Peyer's patch (tissue), 4 donors: ENCODE measurements at regions not wholly inside any gene's neighbourhood (a gene's known extent, or its start where the extent isn't known, plus 50 kb on each side); places are given as distances from the start of the nearest gene placed in this dataset.

Experiments
- DNase-seq, 3 donors: peaks; one replicate each; pipeline ENCODE4 v3.0.0-alpha.2; 2017 to 2019
- H3K27ac ChIP-seq, 4 donors: fragments of 200-600 bp; sonication (generic); one replicate each; pipeline ENCODE4 v1.5.1; 2016 to 2019
- H3K27me3 ChIP-seq, 2 donors: fragments of 200-600 bp; sonication (generic); one replicate each; pipeline ENCODE4 v1.5.1; 2019
- H3K36me3 ChIP-seq, 3 donors: fragments of 200-600 bp; sonication (generic); one replicate each; pipeline ENCODE4 v1.5.1; 2016 to 2019
- H3K4me1 ChIP-seq, 4 donors: fragments of 200-600 bp; sonication (generic); one replicate each; pipeline ENCODE4 v1.5.1; 2016 to 2019
- H3K4me3 ChIP-seq, 4 donors: fragments of 200-600 bp; sonication (generic); 1 replicate in 3 of 4; 2 replicates in 1 of 4; pipeline ENCODE4 v1.5.1; 2016 to 2019; ENCODE audit warnings: mild to moderate bottlenecking in 1 of 4
- H3K9me3 ChIP-seq, 4 donors: fragments of 200-600 bp; sonication (generic); one replicate each; pipeline ENCODE4 v1.5.1; 2016 to 2019; ENCODE audit warnings: mild to moderate bottlenecking in 1 of 4
- POLR2A ChIP-seq, 2 donors: fragments of 450-650 bp; IDR thresholded peaks; one replicate each; pipeline ENCODE4 v1.5.1; 2017; ENCODE audit warnings: antibody characterized with exemption in 2 of 2, mild to moderate bottlenecking in 2 of 2, moderate library complexity in 2 of 2
- TF ChIP-seq, protein P1 (sequence below), 6 experiments: fragments of 450-650 bp in 4 of 6; fragments of 200-600 bp in 2 of 6; sonication (generic) in 1 of 6; IDR thresholded peaks; one replicate each; pipeline ENCODE4 v1.5.1; 2017 to 2019; ENCODE audit warnings: antibody characterized with exemption in 6 of 6, mild to moderate bottlenecking in 3 of 6, moderate library complexity in 1 of 6

DNA sequence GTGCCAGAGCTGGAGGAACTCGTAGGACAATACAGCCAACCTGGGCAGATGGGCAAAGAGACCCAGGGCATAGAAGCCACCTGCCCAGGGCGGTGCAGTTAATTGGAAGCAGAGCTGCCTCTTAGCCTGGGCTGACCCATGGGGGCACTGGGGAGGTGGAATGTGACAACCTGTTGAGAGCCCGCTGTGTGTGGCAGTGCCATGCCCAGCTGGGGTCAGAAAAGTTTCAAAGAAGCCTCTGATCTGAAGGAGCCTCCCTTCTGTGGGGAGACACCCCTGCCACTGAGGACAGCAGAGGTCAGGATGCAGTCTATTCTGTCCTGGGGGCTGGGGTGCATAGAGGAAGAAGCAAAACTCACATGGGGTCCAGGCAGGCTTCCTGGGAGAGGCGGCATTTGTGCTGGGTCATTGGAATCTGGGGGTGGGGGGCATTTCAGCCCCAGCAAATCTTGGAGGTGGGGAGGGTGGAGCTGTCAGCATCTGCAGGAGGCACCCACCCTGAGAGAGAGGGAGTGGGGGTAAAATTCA lies 176.1 kb upstream of the CIBAR2 start:
- TF ChIP-seq POLR2A (IDR thresholded peaks at IDR 0.05), result no peak
- TF ChIP-seq, protein P1, sequence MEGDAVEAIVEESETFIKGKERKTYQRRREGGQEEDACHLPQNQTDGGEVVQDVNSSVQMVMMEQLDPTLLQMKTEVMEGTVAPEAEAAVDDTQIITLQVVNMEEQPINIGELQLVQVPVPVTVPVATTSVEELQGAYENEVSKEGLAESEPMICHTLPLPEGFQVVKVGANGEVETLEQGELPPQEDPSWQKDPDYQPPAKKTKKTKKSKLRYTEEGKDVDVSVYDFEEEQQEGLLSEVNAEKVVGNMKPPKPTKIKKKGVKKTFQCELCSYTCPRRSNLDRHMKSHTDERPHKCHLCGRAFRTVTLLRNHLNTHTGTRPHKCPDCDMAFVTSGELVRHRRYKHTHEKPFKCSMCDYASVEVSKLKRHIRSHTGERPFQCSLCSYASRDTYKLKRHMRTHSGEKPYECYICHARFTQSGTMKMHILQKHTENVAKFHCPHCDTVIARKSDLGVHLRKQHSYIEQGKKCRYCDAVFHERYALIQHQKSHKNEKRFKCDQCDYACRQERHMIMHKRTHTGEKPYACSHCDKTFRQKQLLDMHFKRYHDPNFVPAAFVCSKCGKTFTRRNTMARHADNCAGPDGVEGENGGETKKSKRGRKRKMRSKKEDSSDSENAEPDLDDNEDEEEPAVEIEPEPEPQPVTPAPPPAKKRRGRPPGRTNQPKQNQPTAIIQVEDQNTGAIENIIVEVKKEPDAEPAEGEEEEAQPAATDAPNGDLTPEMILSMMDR (IDR thresholded peaks at IDR 0.05), result no peak
- Histone ChIP-seq H3K36me3 (no peaks in the 10 kb centered on the region), H3K27me3 (no peaks in the 10 kb centered on the region), H3K27ac (no peak overlapping the region), H3K9me3 (no peaks in the 10 kb centered on the region), H3K4me3 (no peak overlapping the region), H3K4me1 (peaks cover 0 to 24% (median 0%) of the 10 kb centered on the region in 4 donors)
- no peak for DNase-seq

GRCh38 chr16:85288869-85289660 lies 176.8 kb upstream of the CIBAR2 start:
- H3K9me3 ChIP-seq, result no peaks in the 10 kb centered on the region
- TF ChIP-seq, protein P1 (IDR thresholded peaks at IDR 0.05), result peak in 1 of 6 experiments; percentile 4
- TF ChIP-seq POLR2A (IDR thresholded peaks at IDR 0.05), result no peak
- H3K27me3 ChIP-seq, result no peaks in the 10 kb centered on the region
- H3K27ac ChIP-seq, result no peak overlapping the region
- DNase-seq, result no peak
- peaks cover 0 to 24% (median 0%) of the 10 kb centered on the region in 4 donors for H3K4me1 ChIP-seq
- H3K4me3 ChIP-seq, result no peak overlapping the region
- no peaks in the 10 kb centered on the region for H3K36me3 ChIP-seq

GRCh38 chr16:85289760-85290625 lies 177.7 kb upstream of the CIBAR2 start:
- Histone ChIP-seq H3K36me3 (no peaks in the 10 kb centered on the region), H3K27ac (no peak overlapping the region), H3K4me3 (no peak overlapping the region), H3K9me3 (no peaks in the 10 kb centered on the region), H3K4me1 (peaks cover 0 to 24% (median 0%) of the 10 kb centered on the region in 4 donors), H3K27me3 (no peaks in the 10 kb centered on the region)
- TF ChIP-seq, protein P1 (IDR thresholded peaks at IDR 0.05), result no peak
- no peak for TF ChIP-seq POLR2A (IDR thresholded peaks at IDR 0.05)
- no peak for DNase-seq

DNA sequence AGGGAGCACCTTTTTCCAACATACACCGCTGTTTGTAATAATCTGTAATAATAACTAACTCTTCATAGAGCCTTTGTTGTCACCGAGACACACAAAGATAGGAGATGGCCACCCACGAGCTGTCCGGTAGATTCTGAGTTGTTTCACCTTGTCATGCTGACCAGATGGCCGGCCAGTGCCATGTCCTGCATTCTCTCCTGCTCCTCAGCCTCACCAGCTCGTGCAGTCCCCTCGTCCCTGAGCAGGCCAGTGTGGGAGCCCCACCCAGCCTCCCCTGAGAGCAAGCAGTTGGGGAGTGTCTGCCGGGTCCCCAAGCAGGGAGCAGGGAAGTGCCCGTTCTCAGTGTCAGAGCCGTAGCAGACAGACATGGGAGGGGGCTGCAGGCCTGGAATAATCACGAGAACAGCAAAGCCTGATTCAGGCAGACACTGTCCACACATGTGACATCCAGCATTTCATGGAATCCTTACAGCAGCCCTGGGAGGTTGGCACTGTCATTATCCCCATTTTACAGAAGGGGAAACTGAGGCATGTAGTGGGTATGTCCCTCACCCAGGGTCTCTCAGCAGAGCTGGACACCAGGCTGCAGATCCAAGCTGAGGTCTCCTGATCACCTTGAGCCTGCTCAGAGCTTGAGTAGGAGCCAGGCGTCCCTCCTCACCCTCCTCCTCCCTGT lies 178.5 kb upstream of the CIBAR2 start:
- TF ChIP-seq POLR2A (IDR thresholded peaks at IDR 0.05), result no peak
- TF ChIP-seq, protein P1 (IDR thresholded peaks at IDR 0.05), result no peak
- Histone ChIP-seq H3K4me3 (no peak overlapping the region), H3K27ac (peak overlapping the region in 3 of 4 donors; percentile 36 to 75 (median 66))

More for the DNA sequence above, 178.5 kb upstream of the CIBAR2 start:
- H3K27me3 ChIP-seq, result no peaks in the 10 kb centered on the region
- H3K36me3 ChIP-seq, result no peaks in the 10 kb centered on the region
- DNase-seq, result no peak
- peaks cover 0 to 24% (median 0%) of the 10 kb centered on the region in 4 donors for H3K4me1 ChIP-seq
- H3K9me3 ChIP-seq, result no peaks in the 10 kb centered on the region
